GM12891 (cell line): ENCODE measurements at regions not wholly inside any gene's neighbourhood (a gene's known extent, or its start where the extent isn't known, plus 50 kb on each side); places are given as distances from the start of the nearest gene placed in this dataset.

ENCODE experiments used
- DNase-seq: peaks from one replicate; pipeline ENCODE4 v3.0.0; 2011; ENCODE audit warnings: low spot score; ENCODE audit not compliant: insufficient read length
- FAIRE-seq: peaks from 2 replicates; lab custom pipeline; 2011; peaks lifted over from hg19 to GRCh38; lab: Jason Lieb, UNC
- PAX5 ChIP-seq: IDR thresholded peaks from 2 replicates; pipeline ENCODE4 v1.6.1; 2011; ENCODE audit warnings: low read length, moderate library complexity, mild to moderate bottlenecking; ENCODE audit not compliant: insufficient read depth, severe bottlenecking
- POLR2A ChIP-seq: IDR thresholded peaks from 2 replicates; pipeline ENCODE4 v1.6.1; 2011; ENCODE audit warnings: low read depth, low read length, control low read depth
- POLR2AphosphoS5 ChIP-seq: IDR thresholded peaks from 2 replicates; pipeline ENCODE4 v1.6.1; 2011; ENCODE audit warnings: low read depth, low read length, control low read depth
- POU2F2 ChIP-seq: IDR thresholded peaks from 2 replicates; pipeline ENCODE4 v1.6.1; 2011; ENCODE audit warnings: low read depth, mild to moderate bottlenecking, control low read depth, low read length, moderate library complexity
- SPI1 ChIP-seq: IDR thresholded peaks from 2 replicates; pipeline ENCODE4 v1.6.1; 2011; ENCODE audit warnings: low read depth, low read length, control low read depth
- TAF1 ChIP-seq: IDR thresholded peaks from 2 replicates; pipeline ENCODE4 v1.6.1; 2011; ENCODE audit warnings: low read depth, low read length, control low read depth

DNA sequence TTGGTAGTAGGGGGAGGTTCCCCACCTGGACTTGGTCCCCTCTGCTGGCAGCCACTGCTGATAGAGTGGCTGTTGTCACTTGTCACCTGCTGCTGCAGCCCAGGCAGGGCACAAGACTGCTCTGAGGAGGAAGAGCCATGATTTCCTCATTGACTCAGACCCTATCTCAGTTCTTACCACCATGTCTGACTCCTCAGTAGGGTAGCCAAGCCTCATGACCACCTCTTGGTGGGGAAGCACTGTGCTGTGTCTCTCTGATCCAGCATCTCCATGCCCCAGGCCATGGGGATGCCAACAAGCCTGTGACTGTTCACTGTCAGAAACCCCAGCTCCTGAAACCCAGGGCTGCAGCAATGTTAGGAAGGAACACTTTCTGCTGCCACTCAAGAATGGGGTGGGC, 173.0 kb downstream of the WSCD1 start:
- DNase-seq (no peak), FAIRE-seq (no peak)
- no peak for TF ChIP-seq PAX5
- no peak for TF ChIP-seq POLR2AphosphoS5
- no peak for TF ChIP-seq POLR2A
- TF ChIP-seq SPI1 = no peak
- TF ChIP-seq TAF1 = no peak

DNA sequence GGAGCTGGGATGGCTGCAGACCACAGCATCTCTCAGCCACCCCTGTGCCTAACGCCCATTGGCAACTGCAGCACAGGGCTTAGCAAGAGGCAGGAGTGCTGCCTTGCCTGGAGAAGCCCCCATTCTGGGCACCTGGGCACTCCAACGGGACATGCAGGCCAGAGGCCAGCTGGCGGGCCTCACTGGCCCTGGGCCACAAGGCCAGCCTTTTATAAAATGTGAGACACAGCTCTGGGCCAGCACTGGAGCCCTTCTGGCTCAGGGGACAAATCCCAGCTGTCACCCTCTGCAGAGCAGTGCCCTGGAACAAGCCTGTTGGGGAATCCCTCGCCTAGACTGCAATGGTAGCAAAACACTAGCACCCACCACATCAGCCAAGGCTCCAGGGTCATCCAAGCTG, 171.8 kb downstream of the WSCD1 start:
- TF ChIP-seq POLR2AphosphoS5 (no peak), POLR2A (no peak), TAF1 (no peak), PAX5 (no peak), POU2F2 (no peak), SPI1 (no peak)
- DNase-seq = no peak
- FAIRE-seq = no peak

DNA sequence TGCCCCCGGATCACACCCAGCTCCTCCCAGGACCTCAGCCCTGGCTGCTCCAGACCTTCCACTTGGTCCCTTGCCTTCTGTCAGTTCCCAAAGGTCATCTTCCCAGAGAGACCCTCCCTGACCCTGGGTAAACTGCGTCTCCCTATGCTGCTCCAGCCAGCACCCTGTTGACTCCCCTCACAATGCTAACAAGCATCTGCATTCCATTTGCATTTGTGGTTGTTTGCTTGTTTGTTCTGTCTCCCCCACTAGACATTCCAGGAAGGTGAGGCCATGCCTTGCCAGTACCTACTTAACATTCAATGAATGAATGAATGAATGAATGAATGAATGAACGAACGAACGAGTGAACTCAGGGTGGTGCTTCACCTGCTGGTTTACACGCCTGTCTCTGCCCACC, 171.2 kb downstream of the WSCD1 start:
- no peak for FAIRE-seq
- DNase-seq = no peak

DNA sequence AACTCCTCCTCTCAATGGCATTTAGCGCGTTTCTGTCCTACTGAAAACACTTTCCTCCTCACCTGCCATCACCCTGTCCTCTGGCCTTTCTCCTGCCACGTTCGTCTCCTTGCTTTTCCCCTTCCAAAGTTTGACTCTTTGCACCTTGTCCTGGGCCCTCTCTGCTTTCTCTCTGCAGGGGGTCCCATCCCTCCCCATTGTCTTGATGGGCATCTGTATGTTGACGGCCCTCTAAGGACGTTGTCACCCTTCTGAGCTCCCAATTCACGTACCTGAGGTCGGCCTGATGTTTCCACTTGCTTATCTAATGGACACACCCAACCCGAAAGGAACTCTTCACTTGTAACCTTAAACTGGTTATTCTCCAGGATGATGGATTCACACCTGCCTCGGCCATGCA, 170.4 kb downstream of the WSCD1 start:
- FAIRE-seq = no peak
- no peak for TF ChIP-seq POU2F2
- no peak for TF ChIP-seq SPI1
- TF ChIP-seq TAF1 = no peak
- no peak for TF ChIP-seq POLR2AphosphoS5
- no peak for TF ChIP-seq PAX5
- TF ChIP-seq POLR2A = no peak

More for the DNA sequence above, 171.2 kb downstream of the WSCD1 start:
- no peak for TF ChIP-seq PAX5
- TF ChIP-seq POU2F2 = no peak
- no peak for TF ChIP-seq POLR2AphosphoS5
- TF ChIP-seq POLR2A = no peak
- no peak for TF ChIP-seq TAF1
- TF ChIP-seq SPI1 = no peak

DNA sequence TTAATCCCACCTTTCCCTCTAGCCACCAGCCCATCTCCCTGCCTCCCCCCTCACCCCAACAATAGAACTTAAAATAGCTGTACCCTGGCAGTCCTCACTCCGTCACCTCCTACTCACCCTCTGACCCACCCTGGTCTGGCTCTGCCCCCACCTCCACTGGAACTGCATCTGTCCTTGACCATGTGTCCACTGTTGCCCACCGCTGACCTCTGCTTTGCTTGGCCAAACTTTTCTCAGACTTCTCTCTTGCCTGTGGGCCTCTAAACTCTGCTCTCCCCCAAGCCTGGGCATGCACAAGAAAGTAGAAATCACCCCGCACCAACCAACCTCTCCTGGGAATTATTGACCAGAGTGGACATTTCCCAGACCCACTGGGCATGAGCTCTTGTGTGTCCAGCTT, 169.8 kb downstream of the WSCD1 start:
- DNase-seq (no peak), FAIRE-seq (no peak)

More for the DNA sequence above, 170.4 kb downstream of the WSCD1 start:
- no peak for DNase-seq

DNA sequence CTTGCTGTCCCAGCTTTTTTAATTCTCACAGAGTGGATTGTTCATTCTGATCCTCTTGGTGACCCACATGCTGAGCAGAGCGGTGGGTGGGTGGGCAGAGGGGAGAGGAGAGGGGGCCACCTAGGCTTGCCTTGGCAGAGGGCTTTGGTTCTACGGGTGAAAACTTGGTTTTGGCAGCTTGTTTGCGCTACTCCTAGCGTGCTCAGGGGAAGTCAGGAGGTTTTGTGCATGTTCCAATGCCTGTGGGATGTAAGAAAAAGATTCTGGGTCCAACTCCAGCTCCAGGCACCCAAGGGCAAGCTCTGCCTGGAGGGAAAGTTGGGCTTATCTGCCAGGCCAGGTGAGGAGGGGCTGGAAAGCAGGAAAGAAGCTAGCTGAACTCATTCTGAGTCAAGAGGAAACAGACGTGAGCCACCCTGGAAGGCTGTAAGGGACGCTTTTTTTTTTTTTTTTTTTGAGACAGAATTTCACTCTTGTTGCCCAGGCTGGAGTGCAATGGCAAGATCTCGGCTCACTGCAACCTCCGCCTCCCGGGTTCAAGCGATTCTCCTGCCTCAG, 169.1 kb downstream of the WSCD1 start:
- no peak for TF ChIP-seq POU2F2
- TF ChIP-seq POLR2A = no peak
- no peak for TF ChIP-seq POLR2AphosphoS5
- TF ChIP-seq TAF1 = no peak
- no peak for TF ChIP-seq SPI1
- no peak for TF ChIP-seq PAX5
- no peak for DNase-seq
- FAIRE-seq = no peak

More for the DNA sequence above, 169.8 kb downstream of the WSCD1 start:
- TF ChIP-seq SPI1 (no peak), POLR2AphosphoS5 (no peak), POU2F2 (no peak), PAX5 (no peak), TAF1 (no peak), POLR2A (no peak)

DNA sequence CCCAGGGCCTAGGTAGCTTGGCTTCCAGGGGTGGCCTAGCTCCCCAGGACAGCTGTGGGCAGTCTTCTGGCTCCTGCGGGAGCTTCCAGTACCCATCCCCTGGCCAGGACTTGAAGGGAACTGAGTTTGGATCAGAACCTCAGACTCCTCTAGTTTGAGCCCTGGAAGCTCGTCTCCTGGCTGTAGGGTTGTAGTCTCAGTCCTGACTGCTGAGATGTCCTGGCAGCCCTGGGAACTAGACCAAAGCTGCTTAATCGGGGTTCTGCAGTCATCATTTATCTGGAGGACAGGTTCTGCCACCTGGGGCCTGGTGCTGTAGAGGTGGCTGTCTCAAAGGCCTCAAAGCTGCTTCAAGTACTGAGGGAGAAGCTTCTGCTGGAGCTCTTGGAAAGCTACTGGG, 163.7 kb downstream of the WSCD1 start:
- FAIRE-seq (no peak), DNase-seq (no peak)
- TF ChIP-seq TAF1 (no peak), PAX5 (no peak), SPI1 (no peak), POLR2AphosphoS5 (no peak), POLR2A (no peak), POU2F2 (no peak)

DNA sequence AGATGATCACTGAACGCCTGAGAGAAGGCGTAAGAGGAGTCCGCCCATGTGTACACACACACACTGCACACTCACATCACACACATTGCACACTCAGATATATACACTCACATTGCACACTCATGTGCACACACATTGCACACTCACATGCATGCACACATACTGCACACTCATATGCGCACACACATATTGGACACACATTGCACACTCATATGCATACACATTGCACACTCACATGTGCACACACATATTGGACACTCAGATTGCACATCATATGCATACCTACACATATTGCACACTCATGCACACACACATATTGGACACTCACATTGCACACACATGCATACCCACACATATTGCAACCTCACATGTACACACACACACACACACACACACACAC, 163.2 kb downstream of the WSCD1 start:
- DNase-seq = no peak
- TF ChIP-seq POLR2A = no peak
- no peak for TF ChIP-seq POU2F2
- TF ChIP-seq PAX5 = no peak
- no peak for TF ChIP-seq SPI1
- no peak for TF ChIP-seq POLR2AphosphoS5
- no peak for TF ChIP-seq TAF1
- FAIRE-seq = no peak

DNA sequence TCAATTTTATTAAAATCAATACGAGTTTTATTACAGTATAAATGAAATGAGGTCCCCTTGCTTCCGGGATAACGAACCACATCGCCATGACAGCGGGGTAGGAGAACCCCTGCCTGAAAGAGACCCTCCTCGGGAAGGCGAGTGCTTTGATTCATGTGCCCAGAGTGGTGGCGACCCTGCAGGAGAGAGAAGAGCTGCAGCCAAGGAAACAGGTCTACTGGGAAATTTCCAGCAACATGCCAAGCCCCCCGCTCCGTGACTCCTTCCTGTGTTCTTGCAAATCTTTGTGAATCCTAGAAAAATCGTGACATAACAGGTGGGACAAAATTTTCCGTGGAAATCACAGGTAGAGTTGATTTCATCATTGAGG, 162.5 kb downstream of the WSCD1 start:
- no peak for FAIRE-seq
- no peak for DNase-seq
- TF ChIP-seq TAF1 (no peak), SPI1 (no peak), POLR2AphosphoS5 (no peak), POU2F2 (no peak), POLR2A (no peak), PAX5 (no peak)

DNA sequence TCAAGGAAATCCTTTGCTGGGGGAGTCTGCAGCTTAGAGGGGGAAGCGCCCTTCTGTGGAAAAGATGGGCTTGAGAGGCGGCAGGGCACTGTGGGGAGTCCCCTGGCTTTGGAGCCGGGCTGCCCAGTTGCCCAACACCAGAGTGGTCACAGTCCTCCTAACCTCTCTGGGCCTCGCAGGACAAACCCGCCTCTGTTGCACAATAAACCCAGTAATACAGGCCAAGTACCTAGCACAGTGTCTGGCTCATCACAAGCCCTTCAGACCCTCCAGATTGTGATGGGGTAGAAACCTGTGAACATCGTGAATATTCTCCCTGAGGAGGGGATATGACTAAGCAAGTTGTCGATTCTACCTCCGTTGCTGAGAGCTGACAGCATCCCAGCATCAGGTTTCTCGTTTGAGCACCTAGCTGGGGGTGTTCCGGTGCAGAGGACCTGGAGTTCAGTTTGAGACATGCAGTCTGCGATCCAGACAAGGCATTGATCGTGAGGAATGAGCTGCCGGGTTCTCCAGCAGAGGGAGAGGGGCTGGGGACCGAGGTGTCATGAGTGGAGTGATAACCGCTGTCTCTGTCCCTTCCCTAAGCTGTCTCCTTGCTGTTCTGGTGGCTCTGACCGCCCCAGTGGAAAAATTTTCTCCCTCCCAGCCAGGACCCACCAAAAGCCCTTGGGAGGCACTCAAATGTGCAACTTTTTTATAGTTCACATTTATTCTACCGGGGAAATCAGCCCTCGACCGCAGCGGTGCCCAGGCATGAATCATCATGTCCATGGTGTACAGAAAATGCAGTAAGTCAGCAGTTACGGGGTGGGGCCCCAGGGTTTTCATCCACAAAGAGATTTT, 161.9 kb downstream of the WSCD1 start:
- TF ChIP-seq SPI1 (no peak), POU2F2 (no peak), TAF1 (no peak), POLR2AphosphoS5 (no peak), PAX5 (no peak), POLR2A (no peak)
- DNase-seq (no peak), FAIRE-seq (no peak)

DNA sequence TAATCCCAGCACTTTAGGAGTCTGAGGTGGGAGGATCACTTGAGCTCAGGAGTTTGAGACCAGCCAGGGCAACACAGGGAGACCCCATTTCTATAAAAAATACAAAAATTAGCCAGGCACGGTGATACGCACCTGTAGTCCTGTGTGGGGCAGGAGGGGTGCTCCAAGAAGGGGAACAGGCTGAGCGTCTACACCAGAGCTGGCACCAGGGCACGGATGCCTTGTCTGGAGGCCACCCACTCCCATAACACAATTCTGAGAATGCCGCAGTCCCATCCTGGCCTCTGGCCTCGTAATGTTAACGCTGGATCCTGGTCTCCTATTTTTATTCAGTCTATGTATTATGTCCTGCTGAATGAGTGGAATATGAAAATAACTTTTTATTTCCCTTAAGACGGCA, 161.3 kb downstream of the WSCD1 start:
- FAIRE-seq (no peak), DNase-seq (no peak)
- TF ChIP-seq SPI1 = no peak
- TF ChIP-seq TAF1 = no peak
- TF ChIP-seq PAX5 = no peak
- no peak for TF ChIP-seq POLR2A
- TF ChIP-seq POLR2AphosphoS5 = no peak
- TF ChIP-seq POU2F2 = no peak
